ENCODE measurements at regions not wholly inside any gene's neighbourhood (a gene's known extent, or its start where the extent isn't known, plus 50 kb on each side); places are given as distances from the start of the nearest gene placed in this dataset.

- peak overlapping the region; percentile 89 for H3K27ac Mint-ChIP-seq (ENCODE audit: unreplicated experiment)
- H3K36me3 Mint-ChIP-seq (ENCODE audit: unreplicated experiment), result peaks cover 8% of the 10 kb centered on the region
- H3K4me1 Mint-ChIP-seq (ENCODE audit: unreplicated experiment), result peaks cover 60% of the 10 kb centered on the region
- peak; percentile 85 for DNase-seq (ENCODE audit: extremely low spot score, unreplicated experiment)
- TF ChIP-seq CTCF (IDR thresholded peaks at IDR 0.05), result no peak
- H3K9me3 Mint-ChIP-seq (ENCODE audit: unreplicated experiment), result peaks cover 24% of the 10 kb centered on the region
- no peaks in the 10 kb centered on the region for H3K27me3 Mint-ChIP-seq (ENCODE audit: unreplicated experiment)
- peak overlapping the region; percentile 65 for H3K4me3 Mint-ChIP-seq (ENCODE audit: unreplicated experiment)
These were observed 65.3 kb downstream of the METRNL start for GRCh38 chr17:83144421-83145357.

GRCh38 chr17:83145358-83145738 lies 65.9 kb downstream of the METRNL start:
- TF ChIP-seq CTCF (IDR thresholded peaks at IDR 0.05), result no peak
- no peaks in the 10 kb centered on the region for H3K27me3 Mint-ChIP-seq (ENCODE audit: unreplicated experiment)
- H3K4me1 Mint-ChIP-seq (ENCODE audit: unreplicated experiment), result peaks cover 66% of the 10 kb centered on the region
- H3K4me3 Mint-ChIP-seq (ENCODE audit: unreplicated experiment), result peak overlapping the region; percentile 65
- peak; percentile 59 for DNase-seq (ENCODE audit: extremely low spot score, unreplicated experiment)
- H3K9me3 Mint-ChIP-seq (ENCODE audit: unreplicated experiment), result peaks cover 24% of the 10 kb centered on the region
- H3K27ac Mint-ChIP-seq (ENCODE audit: unreplicated experiment), result peak overlapping the region; percentile 89
- peaks cover 8% of the 10 kb centered on the region for H3K36me3 Mint-ChIP-seq (ENCODE audit: unreplicated experiment)

GRCh38 chr17:83145831-83146230 lies 66.4 kb downstream of the METRNL start:
- peak; percentile 67 for DNase-seq (ENCODE audit: extremely low spot score, unreplicated experiment)
- TF ChIP-seq CTCF (IDR thresholded peaks at IDR 0.05), result no peak
- Mint-ChIP-seq H3K4me1 (ENCODE audit: unreplicated experiment) (peaks cover 70% of the 10 kb centered on the region), H3K27ac (ENCODE audit: unreplicated experiment) (peak overlapping the region; percentile 89), H3K9me3 (ENCODE audit: unreplicated experiment) (peaks cover 24% of the 10 kb centered on the region), H3K36me3 (ENCODE audit: unreplicated experiment) (peaks cover 8% of the 10 kb centered on the region), H3K27me3 (ENCODE audit: unreplicated experiment) (no peaks in the 10 kb centered on the region), H3K4me3 (ENCODE audit: unreplicated experiment) (peak overlapping the region; percentile 26)

GRCh38 chr17:83146347-83146746 lies 66.9 kb downstream of the METRNL start:
- peak overlapping the region; percentile 89 for H3K27ac Mint-ChIP-seq (ENCODE audit: unreplicated experiment)
- peak overlapping the region; percentile 26 for H3K4me3 Mint-ChIP-seq (ENCODE audit: unreplicated experiment)
- no peak for DNase-seq (ENCODE audit: extremely low spot score, unreplicated experiment)
- peaks cover 76% of the 10 kb centered on the region for H3K4me1 Mint-ChIP-seq (ENCODE audit: unreplicated experiment)
- peaks cover 8% of the 10 kb centered on the region for H3K36me3 Mint-ChIP-seq (ENCODE audit: unreplicated experiment)
- H3K9me3 Mint-ChIP-seq (ENCODE audit: unreplicated experiment), result peaks cover 19% of the 10 kb centered on the region
- no peaks in the 10 kb centered on the region for H3K27me3 Mint-ChIP-seq (ENCODE audit: unreplicated experiment)
- TF ChIP-seq CTCF (IDR thresholded peaks at IDR 0.05), result no peak

GRCh38 chr17:83147280-83147679 lies 67.9 kb downstream of the METRNL start:
- peaks cover 5% of the 10 kb centered on the region for H3K36me3 Mint-ChIP-seq (ENCODE audit: unreplicated experiment)
- no peak overlapping the region for H3K27ac Mint-ChIP-seq (ENCODE audit: unreplicated experiment)
- H3K4me3 Mint-ChIP-seq (ENCODE audit: unreplicated experiment), result peak overlapping the region; percentile 33
- no peaks in the 10 kb centered on the region for H3K27me3 Mint-ChIP-seq (ENCODE audit: unreplicated experiment)
- DNase-seq (ENCODE audit: extremely low spot score, unreplicated experiment), result no peak
- no peak for TF ChIP-seq CTCF (IDR thresholded peaks at IDR 0.05)
- H3K9me3 Mint-ChIP-seq (ENCODE audit: unreplicated experiment), result peaks cover 10% of the 10 kb centered on the region
- H3K4me1 Mint-ChIP-seq (ENCODE audit: unreplicated experiment), result peaks cover 85% of the 10 kb centered on the region
